Caco-2 (cell line): ENCODE measurements at regions not wholly inside any gene's neighbourhood (a gene's known extent, or its start where the extent isn't known, plus 50 kb on each side); places are given as distances from the start of the nearest gene placed in this dataset.

Source experiments
- BruUV-seq: library from RNA; stranded (reverse); fragments of 400-500 nt; replicated peaks from 2 replicates; lab custom pipeline; 2021; lab: Mats Ljungman, UMichigan
- CTCF ChIA-PET: fragments of 300-600 bp; sonication (Branson Sonifier 250); formaldehyde crosslinking; loops from one replicate; lab custom pipeline; 2022; ENCODE audit warnings: antibody characterized with exemption; lab: Charles Lee
- POLR2A ChIA-PET: fragments of 300-600 bp; sonication (Branson Sonifier 250); formaldehyde crosslinking; loops from one replicate; lab custom pipeline; 2022; ENCODE audit warnings: antibody characterized with exemption; lab: Charles Lee
- DNase-seq, 2 experiments: peaks; one replicate each; pipeline versions ENCODE4 v3.0.0 to v3.0.0-alpha.2; 2020 to 2022
- H3K27me3 ChIP-seq: replicated peaks from 2 replicates; pipeline ENCODE4 v1.6.0; 2011; ENCODE audit warnings: low read length; ENCODE audit not compliant: control insufficient read depth, insufficient read depth
- H3K36me3 ChIP-seq: 2 replicates; pipeline ENCODE4 v1.5.1; 2011; ENCODE audit warnings: low read length; ENCODE audit not compliant: control insufficient read depth, insufficient read depth
- H3K4me1 ChIP-seq: fragments of 250-450 bp; sonication (Bioruptor Pico); 2 replicates; pipeline ENCODE4 v1.5.1; 2020; ENCODE audit warnings: mild to moderate bottlenecking
- H3K4me3 ChIP-seq: 2 replicates; pipeline ENCODE4 v1.5.1; 2011; ENCODE audit warnings: low read depth, mild to moderate bottlenecking, control low read depth, low read length
- H3K9me3 ChIP-seq: fragments of 250-450 bp; sonication (Bioruptor Pico); 2 replicates; pipeline ENCODE4 v1.5.1; 2020; ENCODE audit warnings: mild to moderate bottlenecking, moderate library complexity
- H3K27ac Mint-ChIP-seq: one replicate; pipeline ENCODE4 v1.8.0; 2022; ENCODE audit warnings: mixed read lengths; ENCODE audit not compliant: unreplicated experiment
- H3K27me3 Mint-ChIP-seq: one replicate; pipeline ENCODE4 v1.8.0; 2022; ENCODE audit warnings: mixed read lengths; ENCODE audit not compliant: insufficient read depth, unreplicated experiment
- H3K36me3 Mint-ChIP-seq: one replicate; pipeline ENCODE4 v1.8.0; 2022; ENCODE audit warnings: mild to moderate bottlenecking, mixed read lengths; ENCODE audit not compliant: insufficient read depth, unreplicated experiment
- H3K4me1 Mint-ChIP-seq: one replicate; pipeline ENCODE4 v1.8.0; 2022; ENCODE audit warnings: low read depth, mixed read lengths; ENCODE audit not compliant: unreplicated experiment
- H3K4me3 Mint-ChIP-seq: one replicate; pipeline ENCODE4 v1.8.0; 2022; ENCODE audit warnings: mild to moderate bottlenecking, moderate library complexity, mixed read lengths; ENCODE audit not compliant: unreplicated experiment
- H3K9me3 Mint-ChIP-seq: one replicate; pipeline ENCODE4 v1.8.0; 2022; ENCODE audit warnings: mixed read lengths; ENCODE audit not compliant: unreplicated experiment
- CTCF ChIP-seq, 2 experiments: fragments of 200-600 bp in 1 of 2; IDR thresholded peaks; 1 replicate in 1 of 2; 2 replicates in 1 of 2; pipeline versions ENCODE4 v1.5.1 to v1.8.0; 2011 to 2022; ENCODE audit warnings: antibody characterized with exemption in 1 of 2, control low read depth in 1 of 2, inconsistent platforms in 1 of 2, low read depth in 1 of 2, low read length in 1 of 2, mild to moderate bottlenecking in 1 of 2, moderate library complexity in 1 of 2; ENCODE audit not compliant: insufficient read depth in 1 of 2, severe bottlenecking in 1 of 2, unreplicated experiment in 1 of 2
- intact Hi-C: fragments of 100-400 bp; cut with micrococcal nuclease; formaldehyde crosslinking; loops from one replicate; pipeline ENCODE4 v1.10.0; 2022; ENCODE audit not compliant: unreplicated experiment

- no peak for DNase-seq
- Mint-ChIP-seq H3K9me3 (no peaks in the 10 kb centered on the region), H3K4me1 (no peaks in the 10 kb centered on the region), H3K4me3 (no peak overlapping the region), H3K27ac (no peak overlapping the region), H3K27me3 (no peaks in the 10 kb centered on the region), H3K36me3 (no peaks in the 10 kb centered on the region)
- no TSS peak for BruUV-seq
- Histone ChIP-seq H3K4me1 (0 out of 2 replicates have a peak, but pooled peaks cover 3% of the 10 kb centered on the region), H3K9me3 (no peaks in the 10 kb centered on the region), H3K36me3 (no peaks in the 10 kb centered on the region), H3K4me3 (no peak overlapping the region), H3K27me3 (no peaks in the 10 kb centered on the region)
- CTCF ChIA-PET: no interaction called here
- POLR2A ChIA-PET: no interaction called here
- intact Hi-C loops: no loop called here
- no peak for TF ChIP-seq CTCF (IDR thresholded peaks at IDR 0.05; ENCODE audit: insufficient read depth in 1 of 2, low read depth in 1 of 2, low read length in 1 of 2, severe bottlenecking in 1 of 2, unreplicated experiment in 1 of 2)
These were observed 106.4 kb upstream of the IMMP2L start for GRCh38 chr7:111668711-111669110.

- H3K4me1 ChIP-seq: no peaks in the 10 kb centered on the region
These were observed 105.2 kb upstream of the IMMP2L start for GRCh38 chr7:111667488-111667887.

GRCh38 chr7:111666260-111666659 is 104.0 kb upstream of the IMMP2L start:
- TF ChIP-seq CTCF (IDR thresholded peaks at IDR 0.05; ENCODE audit: insufficient read depth in 1 of 2, low read depth in 1 of 2, low read length in 1 of 2, severe bottlenecking in 1 of 2, unreplicated experiment in 1 of 2): no peak
- ChIA-PET CTCF (no interaction called here), POLR2A (no interaction called here)
- no peak for DNase-seq
- H3K4me1 Mint-ChIP-seq: no peaks in the 10 kb centered on the region
- no peak overlapping the region for H3K27ac Mint-ChIP-seq
- H3K4me3 Mint-ChIP-seq: no peak overlapping the region
- Histone ChIP-seq H3K4me1 (no peaks in the 10 kb centered on the region), H3K4me3 (no peak overlapping the region), H3K9me3 (no peaks in the 10 kb centered on the region), H3K36me3 (no peaks in the 10 kb centered on the region), H3K27me3 (no peaks in the 10 kb centered on the region)
- H3K27me3 Mint-ChIP-seq: no peaks in the 10 kb centered on the region
- intact Hi-C loops: no loop called here
- BruUV-seq: no TSS peak
- H3K9me3 Mint-ChIP-seq: no peaks in the 10 kb centered on the region
- H3K36me3 Mint-ChIP-seq: no peaks in the 10 kb centered on the region

More at GRCh38 chr7:111667488-111667887, 105.2 kb upstream of the IMMP2L start:
- H3K4me3 Mint-ChIP-seq: no peak overlapping the region
- no peak for TF ChIP-seq CTCF (IDR thresholded peaks at IDR 0.05; ENCODE audit: insufficient read depth in 1 of 2, low read depth in 1 of 2, low read length in 1 of 2, severe bottlenecking in 1 of 2, unreplicated experiment in 1 of 2)
- Histone ChIP-seq H3K4me3 (no peak overlapping the region), H3K36me3 (no peaks in the 10 kb centered on the region), H3K27me3 (no peaks in the 10 kb centered on the region), H3K9me3 (no peaks in the 10 kb centered on the region)
- DNase-seq: no peak
- ChIA-PET CTCF (no interaction called here), POLR2A (no interaction called here)
- no peaks in the 10 kb centered on the region for H3K27me3 Mint-ChIP-seq
- intact Hi-C loops: no loop called here
- H3K4me1 Mint-ChIP-seq: no peaks in the 10 kb centered on the region
- no peak overlapping the region for H3K27ac Mint-ChIP-seq
- H3K36me3 Mint-ChIP-seq: no peaks in the 10 kb centered on the region
- BruUV-seq: no TSS peak
- H3K9me3 Mint-ChIP-seq: no peaks in the 10 kb centered on the region
